HEK293T (cell line): ENCODE measurements at regions not wholly inside any gene's neighbourhood (a gene's known extent, or its start where the extent isn't known, plus 50 kb on each side); places are given as distances from the start of the nearest gene placed in this dataset.

Experiments
- CTCF ChIA-PET: fragments of 350-600 bp; formaldehyde crosslinking; extraction: SDS; loops from one replicate; lab custom pipeline; 2021; ENCODE audit warnings: antibody characterized with exemption, inconsistent platforms; lab: Yijun Ruan, JAX
- POLR2A ChIA-PET: fragments of 350-600 bp; formaldehyde crosslinking; extraction: SDS; loops from one replicate; lab custom pipeline; 2020; ENCODE audit warnings: antibody characterized with exemption, inconsistent platforms; lab: Yijun Ruan, JAX
- DNase-seq: peaks from one replicate; pipeline ENCODE4 v3.0.0; 2012; ENCODE audit warnings: mixed read lengths; ENCODE audit errors: extremely low spot score
- ARNT ChIP-seq: fragments of 450-650 bp; IDR thresholded peaks from 2 replicates; pipeline ENCODE4 v1.6.1; 2017; ENCODE audit warnings: mild to moderate bottlenecking
- BHLHE40 ChIP-seq: fragments of 450-650 bp; IDR thresholded peaks from 2 replicates; pipeline ENCODE4 v1.6.1; 2016; ENCODE audit warnings: mild to moderate bottlenecking, moderate library complexity, borderline replicate concordance
- CTBP1 ChIP-seq: fragments of 450-650 bp; IDR thresholded peaks from 2 replicates; pipeline ENCODE4 v1.6.1; 2016; ENCODE audit warnings: borderline replicate concordance
- ELF4 ChIP-seq: fragments of 450-650 bp; IDR thresholded peaks from 2 replicates; pipeline ENCODE4 v1.6.1; 2017; ENCODE audit warnings: antibody characterized with exemption
- FOXA1 ChIP-seq: fragments of 450-650 bp; IDR thresholded peaks from 2 replicates; pipeline ENCODE4 v1.6.1; 2016; ENCODE audit warnings: mild to moderate bottlenecking
- FOXK2 ChIP-seq: fragments of 450-650 bp; IDR thresholded peaks from 2 replicates; pipeline ENCODE4 v1.6.1; 2016; ENCODE audit warnings: mild to moderate bottlenecking
- FOXM1 ChIP-seq: fragments of 450-650 bp; IDR thresholded peaks from 2 replicates; pipeline ENCODE4 v1.6.1; 2017; ENCODE audit warnings: mild to moderate bottlenecking, borderline replicate concordance
- HDGF ChIP-seq: fragments of 450-650 bp; IDR thresholded peaks from 2 replicates; pipeline ENCODE4 v1.6.1; 2017; ENCODE audit warnings: antibody characterized with exemption, borderline replicate concordance
- L3MBTL2 ChIP-seq: fragments of 450-650 bp; conservative IDR thresholded peaks from 2 replicates; pipeline ENCODE4 v1.6.1; 2016; ENCODE audit warnings: mild to moderate bottlenecking
- LEF1 ChIP-seq: fragments of 450-650 bp; IDR thresholded peaks from 2 replicates; pipeline ENCODE4 v1.6.1; 2017; ENCODE audit warnings: mild to moderate bottlenecking, borderline replicate concordance
- NFRKB ChIP-seq: fragments of 450-650 bp; IDR thresholded peaks from 2 replicates; pipeline ENCODE4 v1.6.1; 2016; ENCODE audit warnings: mild to moderate bottlenecking, moderate library complexity
- PKNOX1 ChIP-seq: fragments of 450-650 bp; IDR thresholded peaks from 2 replicates; pipeline ENCODE4 v1.6.1; 2016
- SP1 ChIP-seq: fragments of 450-650 bp; IDR thresholded peaks from 2 replicates; pipeline ENCODE4 v1.6.1; 2017
- SUZ12 ChIP-seq: fragments of 450-650 bp; IDR thresholded peaks from 2 replicates; pipeline ENCODE4 v1.6.1; 2016; ENCODE audit warnings: mild to moderate bottlenecking
- TARDBP ChIP-seq: fragments of 450-650 bp; IDR thresholded peaks from 2 replicates; pipeline ENCODE4 v1.6.1; 2016
- ZNF384 ChIP-seq: fragments of 450-650 bp; IDR thresholded peaks from 2 replicates; pipeline ENCODE4 v1.6.1; 2016

GRCh38 chr9:12961276-12961809 lies 186.5 kb downstream of the LURAP1L start:
- no peak for DNase-seq
- ChIA-PET CTCF (interaction anchor here (0.7 kb wide), 1 partner anchor 53 kb away, joined by 5 read pairs; no protein-coding TSS in a partner anchor), POLR2A (no interaction called here)
- TF ChIP-seq L3MBTL2 (no peak), NFRKB (no peak), SUZ12 (no peak), ELF4 (no peak), HDGF (no peak)

DNA sequence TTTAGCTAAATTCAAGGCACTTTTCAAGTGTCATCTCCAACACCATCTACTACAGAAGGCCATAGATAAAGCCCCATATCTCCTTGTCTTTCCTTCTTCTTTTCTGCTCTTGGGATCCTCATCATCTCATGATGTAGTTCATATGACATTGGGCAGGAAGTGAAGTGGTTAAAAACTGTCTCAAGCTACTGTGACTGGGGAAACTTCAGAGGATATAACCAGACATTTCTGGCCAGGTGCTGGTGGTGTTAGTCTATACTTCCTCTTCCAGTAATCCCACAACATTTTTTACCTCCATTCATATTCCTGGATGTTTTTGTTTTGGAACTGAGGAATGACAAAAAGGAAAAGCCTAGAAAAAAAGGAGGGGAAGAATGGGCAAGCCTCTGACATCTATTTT lies 188.7 kb downstream of the LURAP1L start:
- TF ChIP-seq ARNT (no peak), PKNOX1 (no peak), ZNF384 (no peak), FOXK2 (no peak), L3MBTL2 (no peak), ELF4 (no peak), BHLHE40 (no peak), SP1 (no peak), LEF1 (no peak), FOXM1 (no peak), TARDBP (no peak), HDGF (no peak), NFRKB (no peak), SUZ12 (no peak), FOXA1 (no peak)
- CTCF ChIA-PET = interaction anchor here (0.6 kb wide), 1 partner anchor 45 kb away, joined by 3 read pairs; no protein-coding TSS in a partner anchor
- DNase-seq = no peak
- POLR2A ChIA-PET = no interaction called here

- POLR2A ChIA-PET = no interaction called here
- CTCF ChIA-PET = no interaction called here
- TF ChIP-seq BHLHE40 (no peak), SUZ12 (no peak), ARNT (no peak), TARDBP (no peak), LEF1 (no peak), FOXA1 (no peak), SP1 (no peak), PKNOX1 (no peak), HDGF (no peak)
- no peak for DNase-seq
Measured at GRCh38 chr9:12964271-12964670, 189.5 kb downstream of the LURAP1L start.

- CTCF ChIA-PET = no interaction called here
- TF ChIP-seq ZNF384 (no peak), SP1 (no peak), ELF4 (no peak), BHLHE40 (no peak), HDGF (no peak), TARDBP (no peak), FOXK2 (no peak), LEF1 (no peak), PKNOX1 (no peak), SUZ12 (no peak), ARNT (no peak), L3MBTL2 (no peak), FOXA1 (no peak), CTBP1 (no peak), NFRKB (no peak), FOXM1 (no peak)
- POLR2A ChIA-PET = no interaction called here
- DNase-seq = no peak
Measured at GRCh38 chr9:12965303-12965702, 190.5 kb downstream of the LURAP1L start.

DNA sequence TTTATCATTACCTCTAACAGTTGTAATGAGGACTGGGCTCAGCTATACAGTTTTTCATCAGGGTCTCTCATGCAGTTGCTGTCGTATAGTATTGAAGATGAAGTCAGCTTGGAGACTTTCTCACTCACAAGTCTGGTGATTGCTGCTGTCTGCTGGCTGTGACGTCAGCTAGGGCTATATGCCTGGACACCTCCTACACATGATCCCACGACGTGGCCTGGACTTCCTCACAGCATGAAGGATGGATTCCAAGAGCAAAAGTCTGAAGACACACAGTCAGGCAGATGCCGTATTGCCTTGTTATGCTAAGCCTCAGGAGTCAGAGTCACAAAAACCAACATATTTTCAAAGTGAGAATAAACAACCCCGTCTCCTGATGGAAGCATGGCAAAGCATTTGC lies 193.3 kb downstream of the LURAP1L start:
- no peak for DNase-seq
- CTCF ChIA-PET = no interaction called here
- POLR2A ChIA-PET = no interaction called here
- TF ChIP-seq LEF1 (no peak), TARDBP (no peak), PKNOX1 (no peak), L3MBTL2 (no peak), FOXM1 (no peak), ELF4 (no peak), NFRKB (no peak), ARNT (no peak), HDGF (no peak), FOXK2 (no peak), CTBP1 (no peak), SUZ12 (no peak), BHLHE40 (no peak), ZNF384 (no peak), FOXA1 (no peak), SP1 (no peak)
